Myocyte (in vitro differentiated cells): ENCODE measurements at regions not wholly inside any gene's neighbourhood (a gene's known extent, or its start where the extent isn't known, plus 50 kb on each side); places are given as distances from the start of the nearest gene placed in this dataset.
"Not testable (repeated sequence)": the region's sequence is repeated elsewhere in the genome, so short reads cannot be mapped to it uniquely, and the experiment has no call there.

Experiments used
- DNase-seq: peaks from one replicate; pipeline ENCODE4 v3.0.0-alpha.2; 2012; ENCODE audit warnings: low read depth

DNA sequence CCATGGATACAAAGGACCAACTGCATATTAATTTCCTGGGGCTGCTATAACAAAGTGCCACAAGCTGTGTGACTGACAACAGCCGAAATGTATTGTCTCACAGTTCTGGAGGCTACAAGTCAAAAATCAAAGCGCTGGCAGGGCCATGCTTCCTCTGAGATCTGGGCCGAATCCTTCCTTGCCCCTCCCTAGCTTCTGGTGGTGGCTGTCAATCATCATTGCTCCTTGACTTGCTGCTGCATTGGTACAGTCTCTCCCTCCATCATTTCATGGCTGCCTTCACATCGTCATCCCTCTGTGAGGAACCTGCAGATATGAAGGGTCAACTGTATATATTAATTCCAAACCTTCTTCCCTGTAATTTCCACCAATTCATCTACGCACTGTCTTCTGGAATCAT lies 118.3 kb downstream of the EXOC5 start:
- no peak for DNase-seq

DNA sequence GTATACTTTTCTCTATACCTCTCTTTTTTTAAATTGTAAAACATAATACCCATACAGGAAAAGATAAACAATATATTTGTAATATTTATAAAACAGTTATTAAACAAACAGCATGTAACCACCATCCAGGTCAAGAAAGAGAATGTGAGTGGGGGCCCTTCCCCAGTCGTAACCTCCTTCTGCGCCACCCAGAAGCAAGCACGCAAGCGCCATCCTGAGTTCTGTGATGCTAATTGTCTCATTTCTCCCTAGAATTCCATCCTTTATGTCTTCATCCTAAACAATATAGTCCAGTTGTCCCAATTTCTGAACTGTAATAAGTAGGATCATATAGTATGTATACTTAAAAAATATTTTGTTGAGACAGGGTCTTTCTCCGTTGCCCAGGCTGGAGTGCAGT lies 129.5 kb downstream of the EXOC5 start:
- DNase-seq, result no peak

DNA sequence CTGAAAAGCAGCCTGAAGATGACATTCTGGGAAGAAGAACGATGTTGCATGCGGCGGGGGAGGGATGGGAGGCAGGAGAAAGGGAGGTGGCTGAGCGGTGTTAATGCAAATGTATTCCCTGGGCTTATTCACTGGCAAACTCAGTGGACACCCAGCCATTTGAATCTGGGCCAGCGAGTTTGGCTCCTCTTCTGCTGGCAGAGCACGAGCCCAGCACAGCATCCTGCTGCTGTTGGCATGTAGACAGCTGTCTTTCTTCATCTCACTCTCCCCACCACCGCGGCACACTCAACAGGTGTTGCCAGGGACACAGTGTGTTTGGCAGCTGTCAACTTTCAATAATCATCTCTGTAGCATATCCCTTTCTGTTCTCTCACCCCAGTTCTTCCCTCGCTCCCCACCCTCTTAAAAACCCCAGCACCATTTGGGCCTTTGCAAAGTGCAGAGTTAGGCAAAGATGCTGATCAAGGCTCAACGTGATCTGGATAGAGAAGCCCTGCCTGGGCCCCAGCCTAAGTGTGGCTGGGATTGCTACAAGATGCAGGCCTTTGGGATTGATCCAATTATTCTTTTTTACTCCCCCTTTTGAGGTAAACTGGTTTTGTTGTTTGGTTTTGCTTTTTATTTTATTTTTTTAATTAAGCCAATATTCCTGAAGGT lies 131.9 kb downstream of the EXOC5 start:
- peak; percentile 85 for DNase-seq

DNA sequence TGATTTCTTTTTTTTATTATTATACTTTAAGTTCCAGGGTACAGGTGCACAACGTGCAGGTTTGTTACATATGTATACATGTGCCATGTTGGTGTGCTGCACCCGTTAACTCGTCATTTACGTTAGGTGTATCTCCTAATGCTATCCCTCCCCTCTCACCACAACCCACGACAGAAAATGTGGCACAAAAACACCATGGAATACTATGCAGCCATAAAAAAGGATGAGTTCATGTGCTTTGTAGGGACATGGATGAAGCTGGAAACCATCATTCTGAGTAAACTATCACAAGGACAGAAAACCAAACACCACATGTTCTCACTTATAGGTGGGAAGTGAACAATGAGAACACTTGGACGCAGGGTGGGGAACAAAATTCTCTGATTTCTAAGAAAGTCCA lies 140.9 kb downstream of the EXOC5 start:
- not testable (repeated sequence) for DNase-seq

DNA sequence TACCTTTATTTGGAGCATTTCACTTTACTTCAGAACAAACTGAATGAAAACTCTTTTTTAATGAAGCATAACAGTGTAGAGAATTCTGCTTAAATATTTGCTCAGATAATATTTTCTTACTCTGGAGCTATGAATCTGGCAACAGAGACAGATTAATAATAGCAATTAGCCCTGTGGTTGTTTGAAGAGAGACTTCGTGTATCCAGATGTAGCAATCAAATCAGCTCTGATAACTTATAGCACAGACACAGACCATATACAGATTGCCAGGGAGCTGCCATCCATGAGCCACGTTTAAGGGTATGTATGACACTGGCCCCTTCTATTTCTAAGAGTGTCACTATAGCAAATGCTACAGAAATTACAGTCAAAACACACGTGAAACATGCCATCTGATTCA lies 146.6 kb downstream of the EXOC5 start:
- no peak for DNase-seq

DNA sequence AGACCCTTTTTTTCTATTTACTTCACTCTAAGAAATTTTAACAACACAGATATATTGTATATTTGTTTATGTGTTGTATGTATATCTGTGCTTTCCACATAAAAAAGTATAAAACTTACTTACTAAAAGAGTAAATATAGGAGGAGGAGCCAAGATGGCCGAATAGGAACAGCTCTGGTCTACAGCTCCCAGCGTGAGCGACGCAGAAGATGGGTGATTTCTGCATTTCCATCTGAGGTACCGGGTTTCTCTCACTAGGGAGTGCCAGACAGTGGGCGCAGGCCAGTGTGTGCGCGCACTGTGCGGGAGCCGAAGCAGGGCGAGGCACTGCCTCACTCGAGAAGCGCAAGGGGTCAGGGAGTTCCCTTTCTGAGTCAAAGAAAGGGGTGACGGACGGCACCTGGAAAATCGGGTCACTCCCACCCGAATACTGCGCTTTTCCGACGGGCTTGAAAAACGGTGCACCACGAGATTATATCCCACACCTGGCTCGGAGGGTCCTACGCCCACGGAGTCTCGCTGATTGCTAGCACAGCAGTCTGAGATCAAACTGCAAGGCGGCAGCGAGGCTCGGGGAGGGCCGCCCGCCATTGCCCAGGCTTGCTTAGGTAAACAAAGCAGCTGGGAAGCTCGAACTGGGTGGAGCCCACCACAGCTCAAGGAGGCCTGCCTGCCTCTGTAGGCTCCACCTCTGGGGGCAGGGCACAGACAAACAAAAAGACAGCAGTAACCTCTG lies 156.5 kb downstream of the EXOC5 start:
- DNase-seq, result not testable (repeated sequence)

DNA sequence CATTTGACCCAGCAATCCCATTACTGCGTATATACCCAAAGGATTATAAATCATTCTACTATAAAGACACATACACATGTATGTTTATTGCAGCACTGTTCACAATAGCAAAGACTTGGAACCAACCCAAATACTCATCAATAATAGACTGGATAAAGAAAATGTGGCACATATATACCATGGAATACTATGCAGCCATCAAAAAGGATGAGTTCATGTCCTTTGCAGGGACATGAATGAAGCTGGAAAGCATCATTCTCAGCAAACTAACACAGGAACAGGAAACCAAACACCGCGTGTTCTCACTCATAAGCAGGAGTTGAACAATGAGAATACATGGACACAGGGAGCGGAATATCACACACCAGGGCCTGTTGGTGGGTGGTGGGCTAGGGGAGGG lies 158.3 kb downstream of the EXOC5 start:
- DNase-seq, result not testable (repeated sequence)

DNA sequence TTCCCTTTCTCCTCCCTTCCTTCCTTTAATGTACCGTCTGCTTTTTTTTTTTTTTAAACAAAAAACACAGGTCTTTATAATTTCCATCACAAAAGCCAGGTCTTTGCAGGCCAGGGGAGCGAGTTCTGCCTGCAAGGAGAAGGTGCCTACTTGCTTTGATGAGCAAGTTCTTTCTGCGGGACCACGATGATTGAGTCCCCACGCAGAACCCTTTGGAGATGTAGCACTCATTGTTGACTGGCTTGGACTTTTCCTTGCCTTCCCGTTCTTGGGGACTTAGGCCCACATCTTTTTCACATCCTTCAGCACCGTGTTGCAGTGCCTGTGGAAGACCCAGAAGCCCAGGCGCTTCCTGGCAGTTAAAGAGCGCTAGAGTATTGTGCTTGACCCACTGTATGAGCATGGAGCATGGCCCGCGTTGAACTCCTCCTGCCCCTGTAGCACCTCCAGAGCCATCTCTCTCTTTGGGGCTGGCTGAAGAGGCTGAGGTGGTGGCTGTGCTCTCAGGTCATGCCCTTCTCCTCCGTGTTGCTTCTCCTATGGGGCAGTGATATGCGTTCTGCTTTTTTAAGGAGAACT lies 177.6 kb downstream of the EXOC5 start:
- no peak for DNase-seq

DNA sequence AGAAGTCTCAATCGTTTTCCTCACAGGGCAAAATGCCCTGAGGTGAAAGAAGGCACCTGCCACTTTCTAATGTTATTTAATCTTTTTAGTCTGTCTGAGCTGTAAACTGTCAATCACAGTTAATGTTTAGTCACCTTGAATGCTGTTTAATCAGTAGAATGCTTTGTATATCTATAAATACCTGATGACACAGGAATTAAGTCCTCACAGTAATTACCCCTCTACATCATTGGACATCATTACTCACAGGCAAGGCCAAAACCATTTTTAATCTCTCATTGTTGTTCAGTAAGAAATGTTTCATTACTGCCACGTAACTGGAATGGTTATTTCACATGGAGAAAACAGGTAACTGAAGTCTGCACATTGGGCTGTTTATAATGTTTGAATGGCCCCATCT lies 178.8 kb downstream of the EXOC5 start:
- no peak for DNase-seq

DNA sequence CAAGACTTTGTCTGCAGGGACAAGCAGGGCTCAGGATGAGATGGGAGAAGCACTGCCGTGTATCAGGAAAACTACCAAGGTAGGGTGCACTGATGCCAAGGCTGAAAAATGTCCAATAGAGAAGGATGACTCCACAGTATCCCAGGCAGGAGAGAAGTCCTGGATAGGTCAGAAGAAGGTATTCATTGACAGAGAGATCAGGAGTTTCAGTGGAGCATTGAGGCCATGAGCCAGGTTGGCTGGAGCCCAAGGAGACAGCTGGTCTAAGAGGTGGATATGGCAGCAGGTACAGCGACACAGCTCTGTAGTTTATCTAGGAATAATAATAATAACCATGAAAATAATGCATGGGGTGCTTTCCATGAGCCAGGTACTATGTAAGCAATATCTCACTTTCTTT lies 180.9 kb downstream of the EXOC5 start:
- no peak for DNase-seq

DNA sequence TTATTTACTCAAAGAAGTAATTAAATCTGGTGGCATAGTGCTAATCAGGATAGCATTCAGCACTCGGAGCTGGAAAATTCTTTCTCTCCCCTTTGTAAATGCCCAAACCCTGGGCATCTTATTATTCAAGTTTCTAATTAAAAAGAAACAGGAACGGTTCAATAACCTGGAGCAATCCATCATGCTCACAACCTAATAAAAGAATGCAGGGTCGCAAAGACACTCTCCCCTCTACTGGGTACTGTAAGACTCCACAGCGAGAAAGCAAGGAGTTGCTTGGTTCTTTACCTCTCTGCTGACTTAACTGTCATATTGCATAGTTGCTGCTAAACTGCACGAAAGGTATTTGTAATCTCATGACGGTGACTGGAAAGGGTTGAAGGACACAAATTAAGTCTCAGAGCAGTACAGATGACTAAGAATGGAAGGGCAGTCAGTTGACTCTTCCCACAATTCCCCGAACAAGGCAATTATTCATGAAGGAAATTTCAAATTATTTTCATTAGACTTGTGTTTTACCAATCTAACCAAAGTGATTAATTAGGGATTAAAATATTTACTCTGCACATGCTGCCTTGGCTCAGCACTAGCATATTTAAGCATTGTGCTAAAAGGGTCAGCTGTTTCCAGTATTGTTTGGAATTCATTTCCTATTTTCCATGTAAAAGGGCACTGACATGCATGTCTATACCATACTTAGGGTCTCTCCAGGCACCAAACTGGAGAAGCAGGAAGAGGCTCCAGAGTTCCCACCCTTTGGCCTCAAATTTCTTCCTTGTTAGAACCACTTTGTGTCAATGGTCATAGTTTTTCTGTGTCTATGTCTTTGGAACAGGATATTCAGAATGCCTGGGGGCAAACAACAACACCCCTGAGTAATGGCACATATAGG lies 182.2 kb downstream of the EXOC5 start:
- no peak for DNase-seq

DNA sequence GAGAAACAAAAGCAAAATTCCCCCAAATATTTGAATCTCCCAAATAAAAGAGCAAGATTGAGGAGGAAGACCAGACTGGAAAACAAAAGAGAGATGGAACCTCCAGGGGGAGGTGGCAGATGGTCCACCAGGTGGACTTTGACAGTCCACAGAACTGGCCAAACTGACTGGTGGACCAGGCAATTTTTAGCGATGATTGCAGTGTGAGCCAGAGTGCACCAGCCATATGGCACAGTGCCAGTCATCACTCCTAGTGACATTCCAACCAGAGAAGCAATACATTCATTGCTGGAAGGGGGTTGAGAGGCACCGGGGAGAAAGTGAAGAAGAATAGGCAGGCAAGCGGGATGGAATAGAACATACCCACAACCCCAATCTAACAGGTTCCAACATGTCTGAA lies 182.9 kb downstream of the EXOC5 start:
- DNase-seq, result no peak

DNA sequence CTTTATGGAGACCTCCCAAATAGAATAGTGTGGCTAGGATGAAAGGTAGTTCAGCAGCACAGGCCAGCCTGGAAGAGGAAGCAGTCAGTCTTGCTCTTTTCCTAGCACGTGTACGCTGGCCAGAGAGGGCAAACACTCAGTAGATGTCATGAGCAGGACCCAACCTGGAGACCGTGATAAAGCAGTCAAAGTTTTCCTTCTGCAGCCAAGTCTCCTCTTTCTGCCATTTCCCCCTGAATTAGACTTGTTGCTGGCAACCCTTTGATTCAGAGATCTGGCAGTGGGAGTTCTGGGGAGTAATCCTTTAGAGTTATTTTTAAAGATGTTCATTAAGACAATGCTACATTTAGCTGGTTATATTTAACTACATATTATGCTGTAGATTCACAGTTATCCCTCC lies 183.7 kb downstream of the EXOC5 start:
- DNase-seq, result no peak

DNA sequence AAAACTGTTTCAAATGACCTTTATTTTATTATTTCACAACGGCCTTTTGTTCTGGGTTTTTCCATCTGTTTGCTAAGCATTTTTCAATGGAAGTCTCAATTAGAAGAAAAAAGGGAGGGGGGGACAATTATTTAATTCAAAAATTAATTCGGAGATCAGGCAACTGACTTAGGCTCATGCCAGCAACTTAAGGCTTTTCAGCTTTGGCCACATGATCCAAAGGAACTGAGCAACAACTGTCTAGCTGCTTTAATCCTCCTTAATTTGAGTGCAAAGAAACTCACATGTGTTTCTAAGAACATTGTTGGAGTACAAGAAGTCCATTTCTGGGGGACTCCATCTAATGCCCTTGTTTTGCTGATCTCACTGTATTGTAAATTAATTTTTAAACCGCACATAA lies 188.0 kb downstream of the EXOC5 start:
- DNase-seq, result no peak

DNA sequence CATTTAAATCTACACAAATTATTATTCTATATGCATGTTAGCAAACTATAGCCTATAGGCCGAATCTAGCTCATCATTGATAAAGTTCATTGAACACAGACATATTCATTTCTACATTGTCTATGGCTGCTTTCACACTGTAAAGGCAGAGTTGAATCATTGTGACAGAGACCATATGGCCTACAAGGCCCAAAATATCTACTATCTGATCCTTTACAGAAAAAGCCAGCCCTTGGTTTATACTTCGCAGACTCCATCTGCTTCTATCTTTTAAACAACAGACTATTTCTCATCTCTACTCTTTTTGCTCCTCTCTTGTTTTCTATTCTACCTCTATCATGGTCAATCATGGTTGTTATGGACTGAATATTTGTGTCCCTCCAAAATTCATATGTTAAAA lies 190.7 kb downstream of the EXOC5 start:
- no peak for DNase-seq

DNA sequence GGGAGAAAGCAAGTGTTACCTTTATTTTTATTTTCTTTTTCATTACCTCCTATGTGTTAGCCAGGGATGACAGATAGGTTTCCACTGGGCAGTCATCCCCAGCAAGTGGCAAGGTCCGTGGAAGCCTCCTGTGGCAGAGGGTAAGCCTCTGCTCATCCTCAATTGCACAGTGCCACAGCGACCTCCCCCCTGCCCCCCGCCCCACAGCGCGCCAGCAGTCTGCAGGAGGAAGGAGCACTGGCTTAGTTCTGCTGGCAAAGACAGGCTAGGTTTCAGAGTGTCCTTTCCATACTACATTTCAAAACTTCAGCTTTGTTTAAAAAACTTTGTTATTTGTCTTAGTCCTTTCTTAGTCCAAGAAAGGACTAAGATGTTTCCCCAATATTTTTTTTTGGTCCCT lies 194.7 kb downstream of the EXOC5 start:
- DNase-seq, result no peak

DNA sequence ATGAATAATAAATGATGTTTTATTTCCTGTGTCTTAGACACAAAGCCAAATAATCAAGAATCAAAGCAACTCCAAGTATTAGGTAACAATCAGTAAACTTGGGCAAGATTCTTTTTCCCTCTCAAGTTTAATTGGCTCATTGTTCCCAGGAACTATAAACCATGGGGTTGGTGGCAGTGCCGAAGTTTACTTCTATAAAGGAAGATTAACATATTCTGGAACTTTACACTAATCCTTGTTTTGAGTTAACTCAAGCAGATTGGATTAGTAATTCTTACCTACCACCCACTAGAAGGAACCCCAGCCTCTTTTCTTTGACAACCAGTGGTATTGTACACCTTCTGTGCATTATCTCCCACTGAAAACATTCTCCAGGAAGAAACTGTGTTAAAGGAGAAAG lies 197.1 kb downstream of the EXOC5 start:
- no peak for DNase-seq

DNA sequence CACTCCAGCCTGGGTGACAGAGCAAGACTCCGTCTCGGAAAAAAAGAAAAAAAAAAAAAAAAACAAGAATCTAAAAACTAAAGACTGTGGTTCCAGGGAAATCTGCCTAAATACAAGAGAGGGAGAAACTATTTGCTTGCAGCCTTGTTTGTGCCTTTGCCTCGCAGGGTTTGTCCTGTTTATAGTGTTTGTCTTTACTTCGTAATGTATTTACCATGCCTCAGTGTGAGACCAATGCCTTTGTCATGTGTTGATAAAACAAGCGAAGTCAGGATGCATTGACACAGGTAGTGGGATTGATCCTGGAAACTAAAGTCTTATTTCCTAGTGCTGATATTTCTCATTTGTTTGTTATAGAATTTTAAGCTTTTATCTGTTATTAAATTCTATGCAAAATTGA lies 199.0 kb downstream of the EXOC5 start:
- no peak for DNase-seq

DNA sequence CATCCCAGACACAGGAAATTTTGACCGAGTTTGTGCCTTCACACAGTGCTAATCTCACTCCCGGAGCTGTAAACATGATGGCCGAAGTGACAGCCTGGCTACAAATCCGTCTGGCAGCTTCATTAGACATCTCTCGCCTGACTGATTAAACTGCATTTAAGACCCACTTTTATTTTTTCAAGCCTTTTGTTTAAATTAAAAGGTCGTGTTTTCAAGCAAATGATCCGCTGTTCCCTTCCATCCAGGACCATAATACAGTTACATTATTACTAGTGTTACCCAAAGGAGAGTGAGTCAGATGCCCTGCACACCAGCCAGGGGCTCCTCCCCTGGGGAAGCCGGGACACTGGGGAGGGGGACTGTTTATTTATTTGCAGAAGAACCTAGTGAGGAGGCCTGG lies 200.2 kb downstream of the EXOC5 start:
- DNase-seq, result no peak

DNA sequence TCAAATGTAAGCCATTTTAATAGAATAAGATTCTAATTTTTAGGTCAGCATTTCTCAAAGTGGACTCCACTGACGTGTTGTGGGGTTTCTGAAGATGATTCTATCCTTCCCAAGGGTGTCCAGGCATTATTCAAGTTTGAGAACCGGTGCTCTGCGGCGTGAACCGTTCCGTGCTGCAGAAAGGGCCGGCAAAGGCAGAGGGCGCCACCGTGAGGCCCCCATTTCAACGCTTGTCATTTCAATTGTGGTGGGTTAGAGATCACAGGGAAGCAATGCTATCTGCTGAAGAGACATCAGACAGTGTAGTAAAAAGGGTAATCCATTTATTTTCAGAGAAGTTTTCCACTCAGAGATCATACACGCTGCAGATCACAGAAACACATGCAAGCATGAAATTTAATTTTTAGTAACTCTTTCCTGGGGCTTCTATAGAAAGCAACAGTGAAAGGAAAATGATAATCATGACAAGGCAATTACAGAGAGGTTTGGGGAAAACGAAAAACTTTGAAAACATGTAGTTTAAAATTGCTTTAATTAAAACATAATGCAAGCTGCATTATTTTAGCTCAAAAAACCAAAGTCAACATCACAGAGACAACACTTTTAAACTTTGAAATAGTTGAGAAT lies 201.7 kb downstream of the EXOC5 start:
- peak; percentile 6 for DNase-seq

DNA sequence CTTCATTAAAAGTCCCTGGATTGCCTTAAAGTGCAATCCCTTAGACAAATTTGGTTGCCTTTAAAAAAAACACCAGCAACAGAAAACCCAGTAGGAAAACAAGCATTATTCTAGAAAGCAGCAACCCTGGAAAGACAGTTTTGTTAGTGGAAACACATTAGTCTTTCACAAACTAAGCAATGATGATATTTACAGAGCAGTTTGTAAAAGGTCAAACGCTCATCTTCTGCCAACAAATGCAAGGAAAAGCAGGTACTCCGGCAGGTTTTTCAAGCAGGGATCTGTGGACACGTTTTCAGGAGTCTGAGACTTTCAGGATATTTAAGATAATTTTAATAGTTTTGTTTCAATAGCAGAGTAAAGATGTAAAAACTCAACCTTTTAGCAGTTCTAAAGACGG lies 202.2 kb downstream of the EXOC5 start:
- DNase-seq, result no peak
